IMR-90 (cell line): ENCODE measurements at regions not wholly inside any gene's neighbourhood (a gene's known extent, or its start where the extent isn't known, plus 50 kb on each side); places are given as distances from the start of the nearest gene placed in this dataset.

Experiments used
- ATAC-seq: fragments of 200-7000 bp; cut with Tn5 transposase; 2 replicates; pipeline ENCODE4 v1.9.1; 2020; ENCODE audit warnings: low read depth, mild to moderate bottlenecking, moderate library complexity
- BruUV-seq: library from RNA; stranded (reverse); fragments of 400-500 nt; replicated peaks from 2 replicates; lab custom pipeline; 2021; lab: Mats Ljungman, UMichigan
- CTCF ChIA-PET: fragments of 300-600 bp; formaldehyde crosslinking; extraction: SDS; loops from one replicate; lab custom pipeline; 2021; ENCODE audit warnings: antibody characterized with exemption; lab: Yijun Ruan, JAX
- POLR2A ChIA-PET: fragments of 300-600 bp; sonication (Branson Sonifier 250); formaldehyde crosslinking; loops from one replicate; lab custom pipeline; 2022; ENCODE audit warnings: antibody characterized with exemption; ENCODE audit not compliant: unreplicated experiment; lab: Charles Lee
- DNase-seq: peaks from one replicate; pipeline ENCODE4 v3.0.0; 2013
- H2AFZ ChIP-seq: replicated peaks from 2 replicates; pipeline ENCODE3; 2013; ENCODE audit warnings: low read length, mild to moderate bottlenecking; ENCODE audit not compliant: poor library complexity
- H2AK5ac ChIP-seq: 2 replicates; pipeline ENCODE4 v1.6.1; 2013; ENCODE audit warnings: low read depth, low read length, inconsistent platforms
- H2AK9ac ChIP-seq: replicated peaks from 2 replicates; pipeline ENCODE3; 2013; ENCODE audit warnings: mild to moderate bottlenecking, low read depth, low read length, moderate library complexity; ENCODE audit not compliant: poor library complexity
- H2BK120ac ChIP-seq: 2 replicates; pipeline ENCODE4 v1.6.1; 2013; ENCODE audit warnings: low read depth, low read length, inconsistent platforms
- H2BK15ac ChIP-seq: 3 replicates; pipeline ENCODE4 v1.6.1; 2013; ENCODE audit warnings: low read depth, low read length, inconsistent platforms
- H2BK20ac ChIP-seq: 2 replicates; pipeline ENCODE4 v1.6.1; 2013; ENCODE audit warnings: low read depth, mild to moderate bottlenecking, inconsistent platforms, low read length, moderate library complexity
- H2BK5ac ChIP-seq: 2 replicates; pipeline ENCODE4 v1.6.1; 2013; ENCODE audit warnings: mild to moderate bottlenecking, low read depth, low read length, inconsistent platforms; ENCODE audit not compliant: poor library complexity, severe bottlenecking
- H3K14ac ChIP-seq: replicated peaks from 2 replicates; pipeline ENCODE4 v1.6.1; 2013; ENCODE audit warnings: low read depth, low read length, inconsistent platforms
- H3K18ac ChIP-seq: 2 replicates; pipeline ENCODE4 v1.6.1; 2013; ENCODE audit warnings: low read depth, low read length, control low read depth
- H3K23ac ChIP-seq: 2 replicates; pipeline ENCODE4 v1.6.1; 2013; ENCODE audit warnings: low read depth, low read length, inconsistent platforms
- H3K27ac ChIP-seq: 2 replicates; pipeline ENCODE4 v1.5.1; 2013; ENCODE audit warnings: mild to moderate bottlenecking, control low read depth, low read length; ENCODE audit not compliant: insufficient read depth
- H3K27me3 ChIP-seq: 2 replicates; pipeline ENCODE4 v1.6.1; 2013; ENCODE audit warnings: low read length; ENCODE audit not compliant: control insufficient read depth, insufficient read depth
- H3K36me3 ChIP-seq: 2 replicates; pipeline ENCODE4 v1.6.1; 2013; ENCODE audit warnings: low read length, mixed read lengths; ENCODE audit not compliant: control insufficient read depth, insufficient read depth
- H3K4ac ChIP-seq: 2 replicates; pipeline ENCODE4 v1.6.1; 2013; ENCODE audit warnings: low read depth, low read length, inconsistent platforms
- H3K4me1 ChIP-seq: 2 replicates; pipeline ENCODE4 v1.6.1; 2013; ENCODE audit warnings: low read length, mixed read lengths; ENCODE audit not compliant: control insufficient read depth, insufficient read depth
- H3K4me2 ChIP-seq: 2 replicates; pipeline ENCODE4 v1.6.1; 2013; ENCODE audit warnings: low read depth, mild to moderate bottlenecking, control low read depth, low read length, moderate library complexity
- H3K4me3 ChIP-seq: 2 replicates; pipeline ENCODE4 v1.5.1; 2013; ENCODE audit warnings: low read depth, mild to moderate bottlenecking, control low read depth, low read length, moderate library complexity; ENCODE audit not compliant: insufficient read depth
- H3K56ac ChIP-seq: 2 replicates; pipeline ENCODE4 v1.6.1; 2013; ENCODE audit warnings: low read length, inconsistent platforms; ENCODE audit not compliant: insufficient read depth; ENCODE audit errors: extremely low read depth
- H3K79me1 ChIP-seq, 2 experiments: 2 replicates each; pipeline ENCODE4 v1.6.1; 2013; ENCODE audit warnings: low read length in 2 of 2, inconsistent platforms in 1 of 2, low read depth in 1 of 2
- H3K9ac ChIP-seq: 2 replicates; pipeline ENCODE4 v1.6.1; 2013; ENCODE audit warnings: low read depth, low read length, control low read depth
- H3K9me1 ChIP-seq: 2 replicates; pipeline ENCODE4 v1.6.1; 2013; ENCODE audit warnings: low read length, inconsistent platforms; ENCODE audit not compliant: insufficient read depth
- H3K9me3 ChIP-seq: 2 replicates; pipeline ENCODE4 v1.6.1; 2013; ENCODE audit warnings: low read length; ENCODE audit not compliant: control insufficient read depth, insufficient read depth
- H4K20me1 ChIP-seq: 2 replicates; pipeline ENCODE4 v1.6.1; 2013; ENCODE audit warnings: low read length, inconsistent platforms; ENCODE audit not compliant: insufficient read depth
- H4K5ac ChIP-seq: 2 replicates; pipeline ENCODE4 v1.6.1; 2013; ENCODE audit warnings: mild to moderate bottlenecking, low read depth, low read length, control low read depth
- H4K8ac ChIP-seq, 2 experiments: 2 replicates each; pipeline ENCODE4 v1.6.1; 2013; ENCODE audit warnings: low read depth in 2 of 2, low read length in 2 of 2, control low read depth in 1 of 2, inconsistent platforms in 1 of 2
- H4K91ac ChIP-seq: 2 replicates; pipeline ENCODE4 v1.6.1; 2013; ENCODE audit warnings: low read depth, low read length, inconsistent platforms; ENCODE audit not compliant: insufficient read depth
- CEBPB ChIP-seq: IDR thresholded peaks from 2 replicates; pipeline ENCODE4 v1.6.1; 2012; ENCODE audit warnings: low read depth, low read length, improper control_type of control experiment
- CHD1 ChIP-seq: IDR thresholded peaks from 2 replicates; pipeline ENCODE4 v1.6.1; 2012; ENCODE audit warnings: low read depth, low read length, improper control_type of control experiment
- MAFK ChIP-seq: IDR thresholded peaks from 2 replicates; pipeline ENCODE4 v1.6.1; 2012; ENCODE audit warnings: low read depth, low read length, improper control_type of control experiment
- MAZ ChIP-seq: IDR thresholded peaks from 2 replicates; pipeline ENCODE4 v1.6.1; 2012; ENCODE audit warnings: low read depth, mild to moderate bottlenecking, low read length, improper control_type of control experiment, moderate library complexity, borderline replicate concordance
- MXI1 ChIP-seq: IDR thresholded peaks from 2 replicates; pipeline ENCODE4 v1.6.1; 2012; ENCODE audit warnings: low read depth, mild to moderate bottlenecking, low read length, moderate library complexity, borderline replicate concordance
- NFE2L2 ChIP-seq: fragments of 150-350 bp; IDR thresholded peaks from 2 replicates; pipeline ENCODE4 v1.6.1; 2016; ENCODE audit warnings: low read depth, mild to moderate bottlenecking, low read length
- POLR2A ChIP-seq: IDR thresholded peaks from 2 replicates; pipeline ENCODE4 v1.6.1; 2012; ENCODE audit warnings: mild to moderate bottlenecking, low read depth, low read length
- RCOR1 ChIP-seq: IDR thresholded peaks from 2 replicates; pipeline ENCODE4 v1.6.1; 2012; ENCODE audit warnings: mild to moderate bottlenecking, low read length, improper control_type of control experiment; ENCODE audit not compliant: insufficient replicate concordance
- SMC3 ChIP-seq: fragments of 150-350 bp; IDR thresholded peaks from 2 replicates; pipeline ENCODE4 v1.6.1; 2016; ENCODE audit warnings: low read depth, mild to moderate bottlenecking, antibody characterized with exemption, low read length, moderate library complexity
- whole genome bisulfite sequencing, 2 experiments: methylation state at CpG; one replicate each; pipeline versions ENCODE4 v1.1.5 to v1.1.7; 2013; ENCODE audit warnings: missing lambda C conversion rate in 2 of 2; ENCODE audit not compliant: insufficient read length in 1 of 2; ENCODE audit errors: extremely low coverage in 2 of 2; 5-methylcytosine and 5-hydroxymethylcytosine counted together
- dilution Hi-C: fragments of 300-500 bp; cut with HindIII; formaldehyde crosslinking; loops from one replicate; pipeline ENCODE4 v1.14.3; 2018; ENCODE audit warnings: low sequenced_read_pairs; ENCODE audit not compliant: unreplicated experiment
- in situ Hi-C: fragments of 300-500 bp; cut with MboI; formaldehyde crosslinking; loops from 3 replicates; pipeline ENCODE4 v1.14.3; 2019; ENCODE audit warnings: low sequenced_read_pairs, inconsistent platforms, mixed read lengths
- intact Hi-C: fragments of 100-400 bp; cut with micrococcal nuclease; formaldehyde crosslinking; loops from 2 replicates; pipeline ENCODE4 v1.10.0; 2022
- TF ChIP-seq, protein P1 (sequence below): fragments of 150-350 bp; IDR thresholded peaks from 2 replicates; pipeline ENCODE4 v1.6.1; 2017; ENCODE audit warnings: mild to moderate bottlenecking, antibody characterized with exemption, low read length, low read depth
- TF ChIP-seq, protein P2 (sequence below): conservative IDR thresholded peaks from 2 replicates; pipeline ENCODE4 v1.5.1; 2012; ENCODE audit warnings: mild to moderate bottlenecking, low read depth, low read length, improper control_type of control experiment

DNA sequence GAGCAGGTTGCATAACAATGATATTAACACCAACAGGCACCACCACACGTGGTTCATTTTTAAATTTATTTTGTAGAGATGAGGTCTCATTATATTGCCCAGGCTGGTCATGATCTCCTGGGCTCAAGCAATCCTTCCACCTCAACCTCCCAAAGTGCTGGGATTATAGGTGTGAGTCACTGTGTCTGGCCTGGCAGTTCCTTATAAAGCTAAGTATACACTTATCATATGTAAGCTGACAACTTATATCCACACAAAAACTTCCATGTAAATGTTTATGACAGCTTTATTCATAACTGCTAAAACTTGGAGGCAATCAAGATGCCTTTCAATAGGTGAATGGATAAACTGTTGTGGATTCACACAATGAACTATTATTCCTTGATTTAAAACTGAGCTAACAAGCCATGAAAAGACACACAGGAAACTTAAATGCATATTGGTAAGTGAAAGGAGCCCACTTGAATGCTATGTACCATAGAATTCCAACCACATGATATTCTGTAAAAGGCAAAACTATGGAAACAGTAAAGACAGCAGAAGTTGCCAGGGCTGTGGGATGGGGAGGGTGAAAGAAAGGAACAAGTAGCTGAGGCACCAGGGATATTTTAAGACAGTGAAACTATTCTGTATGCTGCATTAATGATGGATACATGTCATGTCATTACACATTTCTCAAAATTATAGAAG, 156.5 kb upstream of the KCNJ18 start:
- ATAC-seq: no peak; the same call in 1 of the 2 replicates
- intact Hi-C loops: no loop called here
- CTCF ChIA-PET: no interaction called here

More for the DNA sequence above, 156.5 kb upstream of the KCNJ18 start:
- POLR2A ChIA-PET: no interaction called here
- Histone ChIP-seq H3K27me3 (no peaks in the 10 kb centered on the region), H3K79me1 (peaks cover 27 to 60% of the 10 kb centered on the region in 2 experiments), H4K20me1 (peaks cover 50% of the 10 kb centered on the region), H3K4me3 (no peak overlapping the region), H3K18ac (no peak overlapping the region), H3K4me2 (no peak overlapping the region; the same call in 1 of the 2 replicates), H2BK5ac (no peak overlapping the region), H3K4me1 (no peaks in the 10 kb centered on the region; the same call in 1 of the 2 replicates), H3K4ac (no peak overlapping the region), H2AK9ac (no peak overlapping the region), H3K23ac (no peak overlapping the region), H4K8ac (no peak overlapping the region), H3K9me3 (no peaks in the 10 kb centered on the region), H2AFZ (no peak overlapping the region), H2BK120ac (no peak overlapping the region), H2BK15ac (no peak overlapping the region), H3K27ac (no peak overlapping the region), H2AK5ac (no peak overlapping the region), H3K9ac (no peak overlapping the region), H3K9me1 (0 out of 2 replicates have a peak, but pooled peaks cover 6% of the 10 kb centered on the region), H3K14ac (no peak overlapping the region), H3K36me3 (peaks cover 37% of the 10 kb centered on the region), H3K56ac (no peak overlapping the region), H4K91ac (no peak overlapping the region), H2BK20ac (no peak overlapping the region), H4K5ac (no peak overlapping the region)
- no CpG with 5 or more reads among the region's 1 CpG for WGBS, 2 experiments
- TF ChIP-seq SMC3 (no peak), RCOR1 (no peak), CEBPB (no peak), NFE2L2 (no peak), POLR2A (no peak), CHD1 (no peak), MAFK (no peak), MAZ (no peak), MXI1 (no peak)
- TF ChIP-seq, protein P1, sequence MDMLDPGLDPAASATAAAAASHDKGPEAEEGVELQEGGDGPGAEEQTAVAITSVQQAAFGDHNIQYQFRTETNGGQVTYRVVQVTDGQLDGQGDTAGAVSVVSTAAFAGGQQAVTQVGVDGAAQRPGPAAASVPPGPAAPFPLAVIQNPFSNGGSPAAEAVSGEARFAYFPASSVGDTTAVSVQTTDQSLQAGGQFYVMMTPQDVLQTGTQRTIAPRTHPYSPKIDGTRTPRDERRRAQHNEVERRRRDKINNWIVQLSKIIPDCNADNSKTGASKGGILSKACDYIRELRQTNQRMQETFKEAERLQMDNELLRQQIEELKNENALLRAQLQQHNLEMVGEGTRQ: no peak
- TF ChIP-seq, protein P2, sequence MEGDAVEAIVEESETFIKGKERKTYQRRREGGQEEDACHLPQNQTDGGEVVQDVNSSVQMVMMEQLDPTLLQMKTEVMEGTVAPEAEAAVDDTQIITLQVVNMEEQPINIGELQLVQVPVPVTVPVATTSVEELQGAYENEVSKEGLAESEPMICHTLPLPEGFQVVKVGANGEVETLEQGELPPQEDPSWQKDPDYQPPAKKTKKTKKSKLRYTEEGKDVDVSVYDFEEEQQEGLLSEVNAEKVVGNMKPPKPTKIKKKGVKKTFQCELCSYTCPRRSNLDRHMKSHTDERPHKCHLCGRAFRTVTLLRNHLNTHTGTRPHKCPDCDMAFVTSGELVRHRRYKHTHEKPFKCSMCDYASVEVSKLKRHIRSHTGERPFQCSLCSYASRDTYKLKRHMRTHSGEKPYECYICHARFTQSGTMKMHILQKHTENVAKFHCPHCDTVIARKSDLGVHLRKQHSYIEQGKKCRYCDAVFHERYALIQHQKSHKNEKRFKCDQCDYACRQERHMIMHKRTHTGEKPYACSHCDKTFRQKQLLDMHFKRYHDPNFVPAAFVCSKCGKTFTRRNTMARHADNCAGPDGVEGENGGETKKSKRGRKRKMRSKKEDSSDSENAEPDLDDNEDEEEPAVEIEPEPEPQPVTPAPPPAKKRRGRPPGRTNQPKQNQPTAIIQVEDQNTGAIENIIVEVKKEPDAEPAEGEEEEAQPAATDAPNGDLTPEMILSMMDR: no peak
- dilution Hi-C loops (no loop called here), in situ Hi-C loops (no loop called here)
- BruUV-seq: no TSS peak
- no peak for DNase-seq
